PC-3 (cell line): ENCODE measurements at regions not wholly inside any gene's neighbourhood (a gene's known extent, or its start where the extent isn't known, plus 50 kb on each side); places are given as distances from the start of the nearest gene placed in this dataset.

Experiments
- EZH2 ChIP-seq: fragments of 300-600 bp; sonication (generic); IDR thresholded peaks from one replicate; pipeline ENCODE4 v1.6.1; 2017; ENCODE audit warnings: antibody characterized with exemption, mild to moderate bottlenecking, low read length; ENCODE audit not compliant: unreplicated experiment
- EZH2phosphoT487 ChIP-seq: fragments of 300-600 bp; sonication (generic); IDR thresholded peaks from 2 replicates; pipeline ENCODE4 v1.6.1; 2018; ENCODE audit warnings: mild to moderate bottlenecking, antibody characterized with exemption, low read length, borderline replicate concordance
- TF ChIP-seq, protein P1 (sequence below): fragments of 300-600 bp; sonication (generic); conservative IDR thresholded peaks from 2 replicates; pipeline ENCODE4 v1.5.1; 2017; ENCODE audit warnings: antibody characterized with exemption, low read depth, mild to moderate bottlenecking, low read length

DNA sequence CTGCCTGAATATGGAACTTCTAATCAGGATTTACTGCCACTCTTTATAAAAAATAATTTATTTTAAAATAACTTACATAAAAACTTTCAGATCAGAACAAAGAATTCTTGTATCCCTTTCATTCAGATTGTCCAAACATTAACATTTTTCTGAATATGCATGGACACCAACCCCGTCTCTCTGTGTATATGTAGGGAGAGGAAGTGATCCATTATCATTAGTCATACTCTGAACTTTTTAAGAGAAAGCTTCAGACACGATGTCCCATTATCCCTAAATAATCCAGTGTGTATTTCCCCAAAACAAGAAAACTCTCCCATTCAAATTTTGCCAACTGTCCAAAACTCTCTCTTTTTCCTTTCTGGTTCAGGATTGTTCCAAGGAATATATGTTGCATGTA, 122.3 kb upstream of the CXADR start:
- TF ChIP-seq, protein P1, sequence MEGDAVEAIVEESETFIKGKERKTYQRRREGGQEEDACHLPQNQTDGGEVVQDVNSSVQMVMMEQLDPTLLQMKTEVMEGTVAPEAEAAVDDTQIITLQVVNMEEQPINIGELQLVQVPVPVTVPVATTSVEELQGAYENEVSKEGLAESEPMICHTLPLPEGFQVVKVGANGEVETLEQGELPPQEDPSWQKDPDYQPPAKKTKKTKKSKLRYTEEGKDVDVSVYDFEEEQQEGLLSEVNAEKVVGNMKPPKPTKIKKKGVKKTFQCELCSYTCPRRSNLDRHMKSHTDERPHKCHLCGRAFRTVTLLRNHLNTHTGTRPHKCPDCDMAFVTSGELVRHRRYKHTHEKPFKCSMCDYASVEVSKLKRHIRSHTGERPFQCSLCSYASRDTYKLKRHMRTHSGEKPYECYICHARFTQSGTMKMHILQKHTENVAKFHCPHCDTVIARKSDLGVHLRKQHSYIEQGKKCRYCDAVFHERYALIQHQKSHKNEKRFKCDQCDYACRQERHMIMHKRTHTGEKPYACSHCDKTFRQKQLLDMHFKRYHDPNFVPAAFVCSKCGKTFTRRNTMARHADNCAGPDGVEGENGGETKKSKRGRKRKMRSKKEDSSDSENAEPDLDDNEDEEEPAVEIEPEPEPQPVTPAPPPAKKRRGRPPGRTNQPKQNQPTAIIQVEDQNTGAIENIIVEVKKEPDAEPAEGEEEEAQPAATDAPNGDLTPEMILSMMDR, result no peak
- TF ChIP-seq EZH2phosphoT487, result no peak
- TF ChIP-seq EZH2, result no peak
